IPS DF 6.9 (cell line): ENCODE measurements at regions not wholly inside any gene's neighbourhood (a gene's known extent, or its start where the extent isn't known, plus 50 kb on each side); places are given as distances from the start of the nearest gene placed in this dataset.

Experiments
- DNase-seq: peaks from one replicate; pipeline ENCODE4 v3.0.0-alpha.2; 2013; ENCODE audit warnings: low read depth, low spot score
- H3K27ac ChIP-seq: one replicate; pipeline ENCODE4 v1.5.1; 2013; ENCODE audit warnings: low read length, control low read depth
- H3K27me3 ChIP-seq: 2 replicates; pipeline ENCODE4 v1.6.1; 2013; ENCODE audit warnings: mild to moderate bottlenecking, low read length; ENCODE audit not compliant: control insufficient read depth, insufficient read depth
- H3K36me3 ChIP-seq: 2 replicates; pipeline ENCODE4 v1.6.1; 2013; ENCODE audit warnings: low read length; ENCODE audit not compliant: control insufficient read depth, insufficient read depth
- H3K4me1 ChIP-seq: 2 replicates; pipeline ENCODE4 v1.6.1; 2013; ENCODE audit warnings: low read length; ENCODE audit not compliant: control insufficient read depth, insufficient read depth
- H3K4me3 ChIP-seq: 2 replicates; pipeline ENCODE4 v1.5.1; 2013; ENCODE audit warnings: mild to moderate bottlenecking, low read length
- H3K9me3 ChIP-seq: 2 replicates; pipeline ENCODE4 v1.6.1; 2013; ENCODE audit warnings: low read length, inconsistent platforms; ENCODE audit not compliant: control insufficient read depth, insufficient read depth
- WGBS: extraction: QIAGEN DNeasy Blood & Tissue Kit; methylation state at CpG from one replicate; pipeline ENCODE4 v1.1.7; 2013; ENCODE audit warnings: mixed read lengths, missing lambda C conversion rate; ENCODE audit not compliant: insufficient read length, insufficient coverage; 5-methylcytosine and 5-hydroxymethylcytosine counted together

DNA sequence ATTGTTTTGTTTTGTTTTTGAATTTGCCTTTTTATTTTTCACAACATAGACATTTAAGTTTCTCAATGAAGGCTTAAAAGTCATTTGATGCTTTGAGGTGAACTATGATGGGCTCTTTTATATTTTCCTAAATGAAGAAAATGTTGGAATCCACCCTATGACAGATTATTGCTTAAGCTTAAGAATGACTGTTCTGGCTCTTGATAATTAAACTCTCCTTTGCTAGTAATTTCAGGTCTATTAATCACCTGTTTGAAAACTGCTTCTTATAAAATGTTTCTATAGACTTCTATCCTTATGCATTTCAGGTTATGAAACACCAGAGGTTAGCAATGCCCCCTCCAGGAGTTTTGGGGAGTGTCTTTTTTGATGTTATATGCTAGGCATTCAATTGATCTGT, 424.1 kb upstream of the DYNLRB2 start:
- no peak for DNase-seq
- Histone ChIP-seq H3K4me3 (no peak overlapping the region), H3K36me3 (no peaks in the 10 kb centered on the region), H3K27ac (no peak overlapping the region), H3K27me3 (no peaks in the 10 kb centered on the region), H3K9me3 (no peaks in the 10 kb centered on the region), H3K4me1 (no peaks in the 10 kb centered on the region)

DNA sequence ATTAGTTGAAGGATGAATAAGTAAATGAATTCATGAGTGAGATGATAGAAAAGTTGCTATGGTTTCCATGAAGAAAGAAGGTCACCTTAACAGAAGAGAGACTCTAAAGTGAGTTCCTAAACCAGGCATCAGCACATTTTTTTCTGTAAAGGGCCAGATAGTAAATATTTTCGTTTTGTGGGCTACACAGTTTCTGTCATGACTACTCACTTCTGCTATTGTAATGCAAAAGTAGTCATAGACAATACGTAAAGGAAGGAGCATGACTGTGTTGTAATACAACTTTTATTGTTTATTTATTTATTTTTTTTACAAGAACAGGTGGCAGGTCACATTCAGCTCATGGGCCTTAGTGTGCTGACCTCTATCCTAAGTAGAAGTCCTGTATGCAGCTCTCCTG, 426.1 kb upstream of the DYNLRB2 start:
- H3K27ac ChIP-seq: no peak overlapping the region
- DNase-seq: no peak
- no CpG with 5 or more reads among the region's 2 CpGs for WGBS
- no peaks in the 10 kb centered on the region for H3K9me3 ChIP-seq
- no peak overlapping the region for H3K4me3 ChIP-seq
- no peaks in the 10 kb centered on the region for H3K27me3 ChIP-seq
- no peaks in the 10 kb centered on the region for H3K36me3 ChIP-seq
- no peaks in the 10 kb centered on the region for H3K4me1 ChIP-seq

DNA sequence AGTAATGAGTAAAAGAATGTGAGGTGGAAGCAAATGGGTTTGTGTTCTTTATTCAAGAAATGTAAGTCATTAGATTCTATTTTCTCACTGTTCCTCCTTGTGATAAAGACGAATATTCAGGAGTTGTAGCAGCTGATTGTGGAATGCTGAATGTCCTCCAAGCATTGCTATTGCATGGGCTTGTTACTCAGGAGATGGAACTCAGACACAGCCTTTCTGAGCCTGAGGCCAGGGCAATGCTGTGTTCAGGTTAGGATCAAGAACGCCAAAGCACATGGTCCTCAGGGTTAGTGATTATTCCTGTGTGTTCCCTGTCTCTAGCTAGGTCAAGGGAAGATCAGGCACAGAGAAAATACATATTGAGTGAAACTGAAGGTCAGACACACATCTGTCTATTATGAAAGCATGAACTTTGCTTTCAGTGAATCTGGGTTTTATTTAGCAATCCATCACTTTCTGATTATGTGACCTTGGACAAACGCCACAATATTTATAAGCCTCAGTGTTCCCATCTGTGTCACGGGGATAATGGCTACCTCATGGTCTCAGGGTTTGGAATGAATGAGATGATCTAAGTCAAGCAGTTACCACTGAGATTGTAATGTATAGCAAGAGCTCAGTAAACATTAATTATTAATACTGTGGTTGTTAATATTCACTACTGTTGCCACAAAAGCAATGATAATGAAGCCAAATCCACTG, 426.8 kb upstream of the DYNLRB2 start:
- no peaks in the 10 kb centered on the region for H3K36me3 ChIP-seq
- no peak for DNase-seq
- H3K9me3 ChIP-seq: no peaks in the 10 kb centered on the region
- no peak overlapping the region for H3K4me3 ChIP-seq
- no CpG with 5 or more reads among the region's 4 CpGs for WGBS
- H3K27me3 ChIP-seq: no peaks in the 10 kb centered on the region
- no peak overlapping the region for H3K27ac ChIP-seq
- H3K4me1 ChIP-seq: no peaks in the 10 kb centered on the region

DNA sequence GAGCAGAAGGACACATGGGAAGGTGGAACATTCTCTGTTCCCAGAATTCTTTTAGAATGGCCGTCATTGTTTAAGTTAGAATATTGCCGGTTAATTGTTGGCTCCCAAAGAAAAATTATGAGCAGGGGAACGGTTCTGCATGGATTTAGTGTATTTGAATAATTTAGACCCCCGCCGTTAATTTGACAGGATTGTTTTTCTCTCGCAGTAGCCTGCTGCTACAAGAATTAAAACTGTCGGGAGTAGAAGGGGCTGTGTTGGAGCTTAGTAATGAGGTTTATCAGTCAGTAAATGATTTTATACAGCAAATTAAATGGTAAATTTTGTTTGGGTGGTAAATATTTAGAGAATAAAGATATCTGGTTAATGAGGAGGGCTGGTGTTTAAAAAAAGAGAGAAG, 431.2 kb upstream of the DYNLRB2 start:
- no peaks in the 10 kb centered on the region for H3K9me3 ChIP-seq
- no peak overlapping the region for H3K4me3 ChIP-seq
- no peaks in the 10 kb centered on the region for H3K27me3 ChIP-seq
- H3K36me3 ChIP-seq: no peaks in the 10 kb centered on the region
- no peak overlapping the region for H3K27ac ChIP-seq
- no CpG with 5 or more reads among the region's 7 CpGs for WGBS
- no peak for DNase-seq
- no peaks in the 10 kb centered on the region for H3K4me1 ChIP-seq

DNA sequence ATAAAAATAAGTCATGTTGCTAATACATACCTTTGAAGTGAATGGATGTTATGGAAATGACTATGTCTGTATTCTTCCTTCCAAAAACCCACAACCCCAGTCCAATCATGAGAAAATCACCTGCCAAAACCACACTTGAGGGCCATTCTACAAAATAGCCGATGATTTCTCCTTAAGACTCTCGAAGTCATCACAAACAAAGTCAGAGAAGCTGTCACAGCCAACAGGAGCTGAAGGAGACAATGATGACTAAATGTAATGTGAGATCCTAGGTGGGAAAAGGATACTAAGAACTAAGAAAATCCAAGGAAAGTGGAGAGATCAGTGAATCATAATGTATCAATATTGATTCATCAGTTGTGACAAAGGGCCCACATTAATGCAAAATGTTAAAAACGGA, 432.9 kb upstream of the DYNLRB2 start:
- no CpG with 5 or more reads among the region's 3 CpGs for WGBS
- no peaks in the 10 kb centered on the region for H3K9me3 ChIP-seq
- no peaks in the 10 kb centered on the region for H3K36me3 ChIP-seq

DNA sequence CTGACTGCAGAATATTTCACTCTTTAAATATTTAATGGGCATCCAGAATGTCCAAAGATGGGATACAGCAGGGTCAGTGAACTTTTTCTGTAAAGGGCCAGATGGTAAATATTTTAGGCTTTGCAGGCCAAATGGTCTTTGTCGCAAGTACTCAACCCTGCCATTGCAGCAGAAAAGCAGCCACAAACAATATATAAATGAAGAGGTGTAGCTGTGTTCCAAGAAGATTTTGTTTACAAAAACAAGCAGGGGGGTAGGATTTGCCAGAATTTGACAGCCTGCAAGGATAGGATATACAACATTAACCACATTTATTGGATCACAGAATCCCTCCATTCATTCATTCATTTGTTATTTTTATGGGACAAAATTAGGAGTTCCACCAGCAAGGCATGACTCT, 435.0 kb upstream of the DYNLRB2 start:
- WGBS: no CpG with 5 or more reads among the region's 1 CpG
- Histone ChIP-seq H3K9me3 (no peaks in the 10 kb centered on the region), H3K4me3 (no peak overlapping the region), H3K27ac (no peak overlapping the region), H3K4me1 (peaks cover 2% of the 10 kb centered on the region; the same call in 1 of the 2 replicates), H3K36me3 (no peaks in the 10 kb centered on the region), H3K27me3 (no peaks in the 10 kb centered on the region)
- DNase-seq: no peak

More for the DNA sequence above, 432.9 kb upstream of the DYNLRB2 start:
- Histone ChIP-seq H3K4me1 (peaks cover 2% of the 10 kb centered on the region; the same call in 1 of the 2 replicates), H3K27ac (no peak overlapping the region), H3K27me3 (no peaks in the 10 kb centered on the region), H3K4me3 (no peak overlapping the region)
- DNase-seq: no peak

DNA sequence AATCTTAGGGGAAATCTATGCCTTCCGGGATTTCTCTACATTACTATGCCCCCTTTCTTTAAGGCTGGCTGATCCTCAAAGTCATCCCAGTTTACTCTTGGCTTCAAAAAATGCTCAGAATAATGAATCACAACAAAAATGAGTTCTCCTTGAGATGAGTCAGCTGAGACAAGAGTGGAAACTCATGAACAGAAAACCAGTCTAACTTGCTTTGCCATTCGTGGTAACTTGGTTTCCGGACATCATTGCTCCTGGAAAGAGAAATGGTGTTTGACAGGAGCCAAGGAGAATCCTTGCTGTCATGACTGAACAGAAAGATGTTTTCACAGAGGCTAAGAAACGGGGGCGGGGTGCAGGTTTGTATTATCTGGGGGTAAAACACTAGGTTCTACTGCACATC, 435.6 kb upstream of the DYNLRB2 start:
- Histone ChIP-seq H3K4me3 (no peak overlapping the region), H3K27me3 (no peaks in the 10 kb centered on the region), H3K9me3 (no peaks in the 10 kb centered on the region), H3K4me1 (peaks cover 2% of the 10 kb centered on the region; the same call in 1 of the 2 replicates), H3K27ac (no peak overlapping the region), H3K36me3 (no peaks in the 10 kb centered on the region)
- no CpG with 5 or more reads among the region's 5 CpGs for WGBS
- no peak for DNase-seq

DNA sequence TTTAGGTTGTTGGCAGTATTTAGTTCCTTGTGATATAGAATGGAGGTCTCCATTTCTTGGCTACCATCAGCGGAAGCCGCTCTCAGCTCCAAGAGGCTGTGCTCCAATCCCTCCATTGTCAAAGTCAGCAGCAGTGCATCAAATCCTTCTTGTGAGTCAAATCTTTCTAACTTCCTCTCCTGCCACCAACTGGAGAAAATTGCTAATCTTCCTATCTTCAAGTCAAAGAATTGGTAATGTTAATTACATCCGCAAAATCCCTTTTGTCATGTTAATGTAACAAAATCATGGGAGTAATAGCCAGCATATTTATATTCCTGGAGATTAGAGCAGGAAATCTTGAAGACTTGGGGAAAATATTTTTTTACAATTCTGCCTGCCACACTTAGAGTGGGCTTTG, 436.4 kb upstream of the DYNLRB2 start:
- Histone ChIP-seq H3K27ac (no peak overlapping the region), H3K4me1 (peaks cover 2% of the 10 kb centered on the region; the same call in 1 of the 2 replicates)
- WGBS: no CpG with 5 or more reads among the region's 3 CpGs

DNA sequence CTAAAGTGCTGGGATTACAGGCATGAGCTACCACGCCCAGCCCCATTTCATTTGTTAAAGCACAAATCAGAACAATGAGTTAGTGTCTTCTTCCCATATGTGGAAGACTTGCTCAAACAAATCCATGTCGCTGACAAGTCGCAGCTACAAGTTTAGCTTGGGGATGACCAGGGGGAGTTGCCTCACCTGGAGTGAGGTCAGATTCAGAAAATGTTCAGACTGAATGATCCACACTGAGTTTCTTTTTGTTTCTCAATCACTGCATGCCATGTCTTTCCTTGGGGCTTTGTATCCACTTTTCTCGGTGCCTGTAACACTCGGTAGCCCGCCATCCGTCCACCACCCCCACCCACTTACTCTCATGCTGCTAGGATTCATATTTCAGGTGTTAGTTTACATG, 437.3 kb upstream of the DYNLRB2 start:
- no peak for DNase-seq
- H3K36me3 ChIP-seq: no peaks in the 10 kb centered on the region
- no CpG with 5 or more reads among the region's 7 CpGs for WGBS
- H3K4me1 ChIP-seq: peaks cover 2% of the 10 kb centered on the region; the same call in 1 of the 2 replicates
- H3K27ac ChIP-seq: no peak overlapping the region
- H3K4me3 ChIP-seq: no peak overlapping the region
- no peaks in the 10 kb centered on the region for H3K27me3 ChIP-seq
- no peaks in the 10 kb centered on the region for H3K9me3 ChIP-seq

More for the DNA sequence above, 436.4 kb upstream of the DYNLRB2 start:
- H3K27me3 ChIP-seq: no peaks in the 10 kb centered on the region
- H3K9me3 ChIP-seq: no peaks in the 10 kb centered on the region
- no peaks in the 10 kb centered on the region for H3K36me3 ChIP-seq
- no peak overlapping the region for H3K4me3 ChIP-seq
- no peak for DNase-seq

DNA sequence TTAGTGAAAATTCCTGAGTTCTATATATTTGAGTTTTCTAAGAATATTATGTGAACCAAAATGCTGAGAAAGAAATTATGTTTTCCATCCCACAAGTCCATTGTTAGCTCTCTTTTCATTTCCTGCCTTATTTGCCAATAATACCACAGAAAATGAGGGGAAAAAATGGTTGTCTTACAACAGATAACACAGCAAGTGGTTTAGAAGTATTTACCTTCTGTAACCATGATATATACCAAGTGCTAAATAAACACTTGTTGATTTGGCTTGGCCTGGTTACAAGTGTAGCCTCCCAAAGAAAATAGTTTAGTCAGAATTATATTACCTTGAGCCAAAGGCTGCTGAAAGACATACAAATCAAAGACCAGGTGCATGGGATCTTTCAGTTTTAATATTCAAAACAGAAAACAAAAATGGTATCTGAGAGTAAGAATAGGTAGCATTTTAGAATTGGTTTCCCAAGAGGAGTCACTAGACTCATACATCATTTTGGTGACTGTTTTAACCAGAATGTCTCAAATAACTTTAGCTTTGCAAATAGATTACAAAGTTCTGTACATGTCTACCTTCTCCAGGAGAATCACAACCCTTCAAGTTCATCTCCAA, 439.8 kb upstream of the DYNLRB2 start:
- no peak overlapping the region for H3K4me3 ChIP-seq
- no peaks in the 10 kb centered on the region for H3K36me3 ChIP-seq
- no peak overlapping the region for H3K27ac ChIP-seq
- no peak for DNase-seq
- H3K4me1 ChIP-seq: peaks cover 2% of the 10 kb centered on the region; the same call in 1 of the 2 replicates
- no peaks in the 10 kb centered on the region for H3K9me3 ChIP-seq
- no peaks in the 10 kb centered on the region for H3K27me3 ChIP-seq

DNA sequence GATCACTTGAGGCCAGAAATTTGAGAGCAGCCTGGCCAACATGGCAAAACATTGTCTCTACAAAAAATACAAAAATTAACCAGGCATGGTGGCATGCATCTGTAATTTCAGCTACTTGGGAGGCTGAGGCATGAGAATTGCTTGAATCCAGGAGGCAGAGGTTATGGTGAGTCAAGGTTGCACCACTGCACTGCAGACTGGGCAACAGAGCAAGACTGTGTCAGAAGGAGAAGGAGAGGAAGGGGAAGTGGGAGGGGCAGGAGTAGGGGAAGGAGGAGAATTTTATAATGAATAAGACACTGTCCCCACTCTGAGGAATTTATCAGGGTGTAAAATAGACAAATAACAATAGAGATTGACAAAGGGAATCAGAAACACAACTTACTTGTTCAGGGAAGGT, 440.6 kb upstream of the DYNLRB2 start:
- Histone ChIP-seq H3K9me3 (no peaks in the 10 kb centered on the region), H3K36me3 (no peaks in the 10 kb centered on the region), H3K27ac (no peak overlapping the region), H3K4me3 (no peak overlapping the region), H3K4me1 (peaks cover 2% of the 10 kb centered on the region; the same call in 1 of the 2 replicates), H3K27me3 (no peaks in the 10 kb centered on the region)
- DNase-seq: no peak
